Gastroesophageal sphincter (tissue), 4 donors: ENCODE measurements at regions not wholly inside any gene's neighbourhood (a gene's known extent, or its start where the extent isn't known, plus 50 kb on each side); places are given as distances from the start of the nearest gene placed in this dataset.

Source experiments
- ATAC-seq: fragments of 150-250 bp; one replicate; pipeline ENCODE4 v1.9.1; 2016; ENCODE audit warnings: mild to moderate bottlenecking, moderate library complexity
- H3K27ac ChIP-seq, 4 donors: fragments of 200-600 bp; sonication (generic) in 3 of 4; 1 replicate in 3 of 4; 2 replicates in 1 of 4; pipeline ENCODE4 v1.5.1; 2016 to 2019
- H3K27me3 ChIP-seq: fragments of 200-600 bp; sonication (generic); one replicate; pipeline ENCODE4 v1.5.1; 2019
- H3K36me3 ChIP-seq, 2 donors: fragments of 200-600 bp; sonication (generic); one replicate each; pipeline ENCODE4 v1.5.1; 2019; ENCODE audit warnings: control low read depth in 1 of 2
- H3K4me1 ChIP-seq, 3 donors: fragments of 200-600 bp; sonication (generic); 1 replicate in 2 of 3; 2 replicates in 1 of 3; pipeline ENCODE4 v1.5.1; 2016 to 2019; ENCODE audit warnings: control low read depth in 2 of 3
- H3K4me3 ChIP-seq, 2 donors: fragments of 200-600 bp; sonication (generic); one replicate each; pipeline ENCODE4 v1.5.1; 2019; ENCODE audit warnings: mild to moderate bottlenecking in 1 of 2, moderate library complexity in 1 of 2
- H3K9me3 ChIP-seq, 3 donors: fragments of 200-600 bp; sonication (generic); one replicate each; pipeline ENCODE4 v1.5.1; 2017 to 2019; ENCODE audit warnings: control low read depth in 2 of 3
- CTCF ChIP-seq, 4 experiments: fragments of 200-600 bp in 2 of 4; fragments of 450-650 bp in 2 of 4; sonication (generic) in 1 of 4; IDR thresholded peaks; one replicate each; pipeline ENCODE4 v1.5.1; 2017 to 2019; ENCODE audit warnings: antibody characterized with exemption in 4 of 4, mild to moderate bottlenecking in 2 of 4, moderate library complexity in 2 of 4
- EP300 ChIP-seq: sonication (generic); formaldehyde crosslinking; IDR thresholded peaks from one replicate; pipeline ENCODE4 v1.6.1; 2017; ENCODE audit warnings: antibody characterized with exemption, mild to moderate bottlenecking
- POLR2A ChIP-seq, 2 donors: fragments of 450-650 bp; IDR thresholded peaks; one replicate each; pipeline ENCODE4 v1.6.1; 2017; ENCODE audit warnings: antibody characterized with exemption in 2 of 2, mild to moderate bottlenecking in 2 of 2, moderate library complexity in 1 of 2
- POLR2AphosphoS5 ChIP-seq: sonication (generic); formaldehyde crosslinking; IDR thresholded peaks from one replicate; pipeline ENCODE4 v1.6.1; 2017; ENCODE audit warnings: antibody characterized with exemption
- WGBS, 2 donors: methylation state at CpG; one replicate each; pipeline ENCODE4 v1.1.5; 2018; ENCODE audit warnings: low coverage in 1 of 2; 5-methylcytosine and 5-hydroxymethylcytosine counted together

DNA sequence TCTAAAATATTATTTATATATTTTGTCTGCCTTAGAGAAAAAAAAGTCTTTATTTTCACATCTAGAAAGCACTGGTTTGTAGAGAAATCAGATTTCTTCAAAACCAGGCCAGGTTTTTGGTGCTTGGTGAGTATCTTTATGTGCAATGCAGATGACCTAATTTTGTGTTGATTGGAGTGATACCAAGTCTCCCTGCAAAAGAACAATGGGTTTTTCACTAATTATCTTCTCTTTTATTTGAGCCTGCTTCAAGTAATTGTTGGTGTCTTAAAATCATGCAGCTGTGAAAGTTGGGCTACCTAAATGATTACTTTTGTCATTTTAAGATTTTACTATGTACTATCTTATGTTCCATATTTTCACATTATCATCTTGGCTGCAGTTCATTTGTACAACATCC lies 874.7 kb downstream of the TFAP2A start:
- ATAC-seq = no peak

DNA sequence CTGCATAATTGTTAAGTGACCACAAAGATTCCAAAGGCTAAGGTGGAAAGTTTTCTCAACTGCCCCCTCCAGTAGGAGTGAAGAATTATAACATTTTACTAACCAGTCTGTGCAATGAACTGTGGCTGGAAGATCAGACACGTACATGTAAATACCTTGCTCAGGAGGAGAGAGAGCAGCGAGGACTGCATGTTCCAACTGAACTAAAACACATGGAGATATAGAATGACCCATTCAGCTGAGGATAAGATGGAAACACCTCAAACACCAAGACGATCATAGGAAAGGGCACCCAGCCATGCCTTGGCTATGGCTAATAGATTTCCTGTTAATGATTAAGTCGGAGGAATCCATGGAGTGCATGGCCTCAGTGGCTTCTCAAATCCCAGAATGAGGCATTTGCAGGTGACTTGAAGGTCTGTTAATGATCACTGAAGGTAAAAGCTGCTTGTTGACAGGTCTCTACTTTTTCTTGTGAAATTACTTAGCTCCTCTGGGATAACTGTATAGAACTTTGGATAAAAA lies 875.6 kb downstream of the TFAP2A start:
- no peaks in the 10 kb centered on the region for H3K4me1 ChIP-seq
- H3K9me3 ChIP-seq = no peaks in the 10 kb centered on the region
- WGBS, 2 donors = 66 to 77% methylated on average over 4 of the region's 4 CpGs
- ATAC-seq = no peak
- H3K4me3 ChIP-seq = no peak overlapping the region
- TF ChIP-seq POLR2A (IDR thresholded peaks at IDR 0.05) = no peak
- no peak for TF ChIP-seq CTCF (IDR thresholded peaks at IDR 0.05)
- no peak for TF ChIP-seq POLR2AphosphoS5
- no peak for TF ChIP-seq EP300
- no peak overlapping the region for H3K27ac ChIP-seq
- H3K36me3 ChIP-seq = no peaks in the 10 kb centered on the region
- H3K27me3 ChIP-seq = no peaks in the 10 kb centered on the region

More for the DNA sequence above, 874.7 kb downstream of the TFAP2A start:
- Histone ChIP-seq H3K27ac (no peak overlapping the region), H3K4me3 (no peak overlapping the region), H3K36me3 (no peaks in the 10 kb centered on the region), H3K27me3 (no peaks in the 10 kb centered on the region), H3K9me3 (no peaks in the 10 kb centered on the region), H3K4me1 (no peaks in the 10 kb centered on the region)
- TF ChIP-seq POLR2AphosphoS5 (no peak), POLR2A (IDR thresholded peaks at IDR 0.05) (no peak), CTCF (IDR thresholded peaks at IDR 0.05) (no peak), EP300 (no peak)

DNA sequence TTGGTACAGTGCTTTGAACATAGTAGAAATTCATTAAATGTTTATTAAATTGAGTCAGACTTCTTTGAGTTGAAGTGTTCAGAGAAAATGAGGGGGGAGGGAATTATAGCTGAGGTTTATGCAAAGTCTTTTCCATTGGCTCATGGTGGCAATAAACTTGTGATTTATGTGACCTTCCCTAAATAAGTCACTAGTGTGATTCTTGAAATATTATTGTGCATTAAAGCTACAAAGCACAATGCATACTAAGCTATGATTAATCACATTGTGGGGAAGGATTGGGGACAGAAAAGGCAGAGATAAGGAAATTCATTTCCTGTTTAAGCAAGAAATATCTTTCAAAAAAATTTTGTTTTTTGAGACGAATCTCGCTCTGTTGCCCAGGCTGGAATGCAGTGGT lies 877.5 kb downstream of the TFAP2A start:
- TF ChIP-seq POLR2A (IDR thresholded peaks at IDR 0.05) (no peak), CTCF (IDR thresholded peaks at IDR 0.05) (no peak), POLR2AphosphoS5 (no peak), EP300 (no peak)
- H3K9me3 ChIP-seq = no peaks in the 10 kb centered on the region
- no peaks in the 10 kb centered on the region for H3K27me3 ChIP-seq
- ATAC-seq = no peak
- H3K4me1 ChIP-seq = no peaks in the 10 kb centered on the region
- H3K27ac ChIP-seq = no peak overlapping the region
- H3K36me3 ChIP-seq = no peaks in the 10 kb centered on the region
- WGBS, 2 donors = 71 to 85% methylated on average over 2 of the region's 2 CpGs
- no peak overlapping the region for H3K4me3 ChIP-seq

- Histone ChIP-seq H3K9me3 (no peaks in the 10 kb centered on the region), H3K27me3 (no peaks in the 10 kb centered on the region), H3K4me3 (no peak overlapping the region), H3K4me1 (no peaks in the 10 kb centered on the region), H3K27ac (no peak overlapping the region), H3K36me3 (no peaks in the 10 kb centered on the region)
- no peak for TF ChIP-seq POLR2A (IDR thresholded peaks at IDR 0.05)
- no peak for TF ChIP-seq POLR2AphosphoS5
- TF ChIP-seq CTCF (IDR thresholded peaks at IDR 0.05) = no peak
- TF ChIP-seq EP300 = no peak
- no peak for ATAC-seq
- 52 to 67% methylated on average over 2 of the region's 2 CpGs for WGBS, 2 donors
Measured at GRCh38 chr6:9535106-9535505, 879.8 kb downstream of the TFAP2A start.

DNA sequence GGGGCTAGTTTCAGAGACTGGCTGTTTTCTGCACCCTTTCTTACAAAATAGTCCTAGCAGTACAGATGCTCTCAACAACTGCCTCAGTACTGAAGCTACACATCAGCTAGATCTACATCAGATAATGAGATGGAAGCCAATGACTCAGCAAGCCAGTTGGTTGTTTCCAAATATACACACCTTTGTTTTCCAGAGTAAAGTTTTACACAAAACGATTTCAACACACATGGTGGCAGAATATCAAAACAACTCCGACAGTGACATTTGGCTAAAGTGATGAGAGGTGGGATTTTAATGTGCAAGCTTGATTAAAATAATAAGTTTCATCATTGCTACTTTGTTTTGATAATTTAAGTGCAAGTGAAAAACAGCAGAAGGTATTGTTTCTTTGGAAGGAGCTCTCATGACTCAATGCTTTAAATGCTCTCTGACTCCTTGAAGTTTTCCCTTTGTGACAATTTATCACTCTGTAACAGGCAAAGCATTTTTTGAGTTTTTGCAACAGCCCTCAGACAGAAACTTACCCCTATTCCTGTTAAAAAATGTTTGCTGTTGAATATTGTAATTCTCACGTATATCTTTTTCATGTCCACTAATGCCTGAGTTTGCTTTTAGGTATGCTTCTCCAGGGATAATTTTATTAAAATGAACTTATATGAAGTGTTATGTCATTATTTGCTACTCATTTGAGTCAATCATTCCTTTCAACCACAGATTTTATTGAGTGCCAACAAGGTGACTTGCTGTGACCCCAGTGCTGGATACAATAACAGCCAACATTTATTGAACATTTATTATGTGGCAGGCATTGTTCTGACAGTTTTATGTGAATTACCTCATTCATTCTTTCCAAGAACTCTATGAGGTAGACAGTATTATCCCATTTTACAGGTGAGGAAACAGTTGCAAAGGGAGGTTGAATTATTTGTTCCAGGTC lies 882.0 kb downstream of the TFAP2A start:
- Histone ChIP-seq H3K4me1 (no peaks in the 10 kb centered on the region), H3K36me3 (no peaks in the 10 kb centered on the region), H3K4me3 (no peak overlapping the region), H3K27ac (no peak overlapping the region), H3K9me3 (no peaks in the 10 kb centered on the region), H3K27me3 (no peaks in the 10 kb centered on the region)
- 87% methylated on average over 3 of the region's 3 CpGs for WGBS, 2 donors
- no peak for ATAC-seq
- TF ChIP-seq POLR2A (IDR thresholded peaks at IDR 0.05) = no peak
